ENCODE measurements at regions not wholly inside any gene's neighbourhood (a gene's known extent, or its start where the extent isn't known, plus 50 kb on each side); places are given as distances from the start of the nearest gene placed in this dataset.

DNA sequence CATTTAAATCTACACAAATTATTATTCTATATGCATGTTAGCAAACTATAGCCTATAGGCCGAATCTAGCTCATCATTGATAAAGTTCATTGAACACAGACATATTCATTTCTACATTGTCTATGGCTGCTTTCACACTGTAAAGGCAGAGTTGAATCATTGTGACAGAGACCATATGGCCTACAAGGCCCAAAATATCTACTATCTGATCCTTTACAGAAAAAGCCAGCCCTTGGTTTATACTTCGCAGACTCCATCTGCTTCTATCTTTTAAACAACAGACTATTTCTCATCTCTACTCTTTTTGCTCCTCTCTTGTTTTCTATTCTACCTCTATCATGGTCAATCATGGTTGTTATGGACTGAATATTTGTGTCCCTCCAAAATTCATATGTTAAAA, 190.7 kb downstream of the EXOC5 start:
- Histone ChIP-seq H3K4me3 (ENCODE audit: low read length) (no peak overlapping the region), H3K27ac (ENCODE audit: low read depth, low read length) (no peak overlapping the region), H3K9ac (ENCODE audit: extremely low read depth, low read length, poor library complexity, severe bottlenecking) (no peak overlapping the region), H3K4me1 (ENCODE audit: control insufficient read depth, insufficient read depth, low read length) (no peaks in the 10 kb centered on the region), H3K36me3 (ENCODE audit: control insufficient read depth, insufficient read depth, low read length) (no peaks in the 10 kb centered on the region), H3K27me3 (ENCODE audit: control insufficient read depth, insufficient read depth, low read length, poor library complexity, severe bottlenecking) (no peaks in the 10 kb centered on the region), H3K9me3 (ENCODE audit: control insufficient read depth, low read length) (no peaks in the 10 kb centered on the region)
- Mint-ChIP-seq H3K36me3 (ENCODE audit: low read depth) (no peaks in the 10 kb centered on the region), H3K9me3 (no peaks in the 10 kb centered on the region), H3K4me1 (peaks cover 19% of the 10 kb centered on the region), H3K27me3 (ENCODE audit: insufficient read depth) (no peaks in the 10 kb centered on the region), H3K4me3 (no peak overlapping the region), H3K27ac (no peak overlapping the region)
- TF ChIP-seq, protein P1, sequence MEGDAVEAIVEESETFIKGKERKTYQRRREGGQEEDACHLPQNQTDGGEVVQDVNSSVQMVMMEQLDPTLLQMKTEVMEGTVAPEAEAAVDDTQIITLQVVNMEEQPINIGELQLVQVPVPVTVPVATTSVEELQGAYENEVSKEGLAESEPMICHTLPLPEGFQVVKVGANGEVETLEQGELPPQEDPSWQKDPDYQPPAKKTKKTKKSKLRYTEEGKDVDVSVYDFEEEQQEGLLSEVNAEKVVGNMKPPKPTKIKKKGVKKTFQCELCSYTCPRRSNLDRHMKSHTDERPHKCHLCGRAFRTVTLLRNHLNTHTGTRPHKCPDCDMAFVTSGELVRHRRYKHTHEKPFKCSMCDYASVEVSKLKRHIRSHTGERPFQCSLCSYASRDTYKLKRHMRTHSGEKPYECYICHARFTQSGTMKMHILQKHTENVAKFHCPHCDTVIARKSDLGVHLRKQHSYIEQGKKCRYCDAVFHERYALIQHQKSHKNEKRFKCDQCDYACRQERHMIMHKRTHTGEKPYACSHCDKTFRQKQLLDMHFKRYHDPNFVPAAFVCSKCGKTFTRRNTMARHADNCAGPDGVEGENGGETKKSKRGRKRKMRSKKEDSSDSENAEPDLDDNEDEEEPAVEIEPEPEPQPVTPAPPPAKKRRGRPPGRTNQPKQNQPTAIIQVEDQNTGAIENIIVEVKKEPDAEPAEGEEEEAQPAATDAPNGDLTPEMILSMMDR (conservative IDR thresholded peaks at IDR 0.05), result no peak
- 69 to 83% methylated on average over 1 to 2 of the region's 2 CpGs for WGBS, 2 experiments (ENCODE audit: insufficient coverage in 1 of 2, insufficient read length in 1 of 2)
- DNase-seq, result no peak

DNA sequence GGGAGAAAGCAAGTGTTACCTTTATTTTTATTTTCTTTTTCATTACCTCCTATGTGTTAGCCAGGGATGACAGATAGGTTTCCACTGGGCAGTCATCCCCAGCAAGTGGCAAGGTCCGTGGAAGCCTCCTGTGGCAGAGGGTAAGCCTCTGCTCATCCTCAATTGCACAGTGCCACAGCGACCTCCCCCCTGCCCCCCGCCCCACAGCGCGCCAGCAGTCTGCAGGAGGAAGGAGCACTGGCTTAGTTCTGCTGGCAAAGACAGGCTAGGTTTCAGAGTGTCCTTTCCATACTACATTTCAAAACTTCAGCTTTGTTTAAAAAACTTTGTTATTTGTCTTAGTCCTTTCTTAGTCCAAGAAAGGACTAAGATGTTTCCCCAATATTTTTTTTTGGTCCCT, 194.7 kb downstream of the EXOC5 start:
- no peaks in the 10 kb centered on the region for H3K36me3 Mint-ChIP-seq (ENCODE audit: low read depth)
- H3K27me3 Mint-ChIP-seq (ENCODE audit: insufficient read depth), result no peaks in the 10 kb centered on the region
- Histone ChIP-seq H3K4me1 (ENCODE audit: control insufficient read depth, insufficient read depth, low read length) (peaks cover 4% of the 10 kb centered on the region), H3K27ac (ENCODE audit: low read depth, low read length) (no peak overlapping the region), H3K27me3 (ENCODE audit: control insufficient read depth, insufficient read depth, low read length, poor library complexity, severe bottlenecking) (no peaks in the 10 kb centered on the region), H3K36me3 (ENCODE audit: control insufficient read depth, insufficient read depth, low read length) (no peaks in the 10 kb centered on the region), H3K9ac (ENCODE audit: extremely low read depth, low read length, poor library complexity, severe bottlenecking) (no peak overlapping the region), H3K4me3 (ENCODE audit: low read length) (no peak overlapping the region), H3K9me3 (ENCODE audit: control insufficient read depth, low read length) (no peaks in the 10 kb centered on the region)
- H3K27ac Mint-ChIP-seq, result no peak overlapping the region
- H3K9me3 Mint-ChIP-seq, result no peaks in the 10 kb centered on the region
- H3K4me3 Mint-ChIP-seq, result no peak overlapping the region
- TF ChIP-seq, protein P1 (conservative IDR thresholded peaks at IDR 0.05), result no peak
- WGBS, 2 experiments (ENCODE audit: insufficient coverage in 1 of 2, insufficient read length in 1 of 2), result 90 to 97% methylated on average over 5 of the region's 5 CpGs
- no peak for DNase-seq
- H3K4me1 Mint-ChIP-seq, result peaks cover 38% of the 10 kb centered on the region

DNA sequence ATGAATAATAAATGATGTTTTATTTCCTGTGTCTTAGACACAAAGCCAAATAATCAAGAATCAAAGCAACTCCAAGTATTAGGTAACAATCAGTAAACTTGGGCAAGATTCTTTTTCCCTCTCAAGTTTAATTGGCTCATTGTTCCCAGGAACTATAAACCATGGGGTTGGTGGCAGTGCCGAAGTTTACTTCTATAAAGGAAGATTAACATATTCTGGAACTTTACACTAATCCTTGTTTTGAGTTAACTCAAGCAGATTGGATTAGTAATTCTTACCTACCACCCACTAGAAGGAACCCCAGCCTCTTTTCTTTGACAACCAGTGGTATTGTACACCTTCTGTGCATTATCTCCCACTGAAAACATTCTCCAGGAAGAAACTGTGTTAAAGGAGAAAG, 197.1 kb downstream of the EXOC5 start:
- 90 to 100% methylated on average over 1 of the region's 1 CpG for WGBS, 2 experiments (ENCODE audit: insufficient coverage in 1 of 2, insufficient read length in 1 of 2)
- no peak overlapping the region for H3K4me3 ChIP-seq (ENCODE audit: low read length)
- Mint-ChIP-seq H3K27me3 (ENCODE audit: insufficient read depth) (no peaks in the 10 kb centered on the region), H3K4me3 (no peak overlapping the region), H3K36me3 (ENCODE audit: low read depth) (no peaks in the 10 kb centered on the region), H3K4me1 (peaks cover 59% of the 10 kb centered on the region), H3K9me3 (no peaks in the 10 kb centered on the region), H3K27ac (peak overlapping the region; percentile 40)
- DNase-seq, result no peak
- H3K36me3 ChIP-seq (ENCODE audit: control insufficient read depth, insufficient read depth, low read length), result no peaks in the 10 kb centered on the region
- no peak overlapping the region for H3K9ac ChIP-seq (ENCODE audit: extremely low read depth, low read length, poor library complexity, severe bottlenecking)
- H3K27me3 ChIP-seq (ENCODE audit: control insufficient read depth, insufficient read depth, low read length, poor library complexity, severe bottlenecking), result no peaks in the 10 kb centered on the region
- peaks cover 12% of the 10 kb centered on the region for H3K4me1 ChIP-seq (ENCODE audit: control insufficient read depth, insufficient read depth, low read length)
- H3K9me3 ChIP-seq (ENCODE audit: control insufficient read depth, low read length), result no peaks in the 10 kb centered on the region
- TF ChIP-seq, protein P1 (conservative IDR thresholded peaks at IDR 0.05), result no peak
- no peak overlapping the region for H3K27ac ChIP-seq (ENCODE audit: low read depth, low read length)
